GM18870 (cell line): ENCODE measurements at regions not wholly inside any gene's neighbourhood (a gene's known extent, or its start where the extent isn't known, plus 50 kb on each side); places are given as distances from the start of the nearest gene placed in this dataset.
"Not testable (repeated sequence)": the region's sequence is repeated elsewhere in the genome, so short reads cannot be mapped to it uniquely, and the experiment has no call there.

ENCODE experiments used
- ATAC-seq: cut with Tn5 transposase; IDR thresholded peaks from one replicate; pipeline ENCODE4 v1.9.1; 2021; ENCODE audit warnings: moderate library complexity; ENCODE audit not compliant: unreplicated experiment

DNA sequence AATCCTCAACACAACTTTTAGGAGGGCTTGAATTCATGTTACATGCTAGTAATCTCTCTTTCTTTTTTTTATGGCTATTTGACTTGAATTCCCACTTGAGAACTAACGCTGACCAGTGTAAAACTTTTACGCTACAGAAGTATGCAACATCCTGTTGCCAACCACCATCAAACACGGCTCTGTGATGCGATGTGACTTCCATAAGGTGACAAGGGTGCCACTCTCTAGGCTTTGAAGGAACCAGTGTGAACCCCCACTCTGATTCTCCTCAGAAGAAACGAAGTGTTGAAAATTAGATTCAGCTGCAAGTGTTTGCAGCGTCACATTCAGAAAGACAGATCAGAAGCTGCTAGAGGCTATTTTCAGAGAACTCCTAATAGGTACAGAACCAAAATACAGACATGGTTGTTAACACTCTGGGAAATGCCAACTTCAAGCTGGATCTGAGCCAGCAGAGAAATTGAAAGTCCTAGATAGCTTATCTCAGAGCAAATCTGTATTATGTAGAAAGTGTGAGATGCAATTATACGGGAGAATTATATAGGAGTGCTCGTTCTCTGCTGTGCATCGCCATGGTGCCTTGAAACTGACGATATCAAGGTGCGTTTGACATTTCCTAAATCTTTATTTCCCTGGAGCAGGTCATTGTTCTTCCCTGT, 271.2 kb downstream of the LPIN1 start:
- no peak for ATAC-seq

DNA sequence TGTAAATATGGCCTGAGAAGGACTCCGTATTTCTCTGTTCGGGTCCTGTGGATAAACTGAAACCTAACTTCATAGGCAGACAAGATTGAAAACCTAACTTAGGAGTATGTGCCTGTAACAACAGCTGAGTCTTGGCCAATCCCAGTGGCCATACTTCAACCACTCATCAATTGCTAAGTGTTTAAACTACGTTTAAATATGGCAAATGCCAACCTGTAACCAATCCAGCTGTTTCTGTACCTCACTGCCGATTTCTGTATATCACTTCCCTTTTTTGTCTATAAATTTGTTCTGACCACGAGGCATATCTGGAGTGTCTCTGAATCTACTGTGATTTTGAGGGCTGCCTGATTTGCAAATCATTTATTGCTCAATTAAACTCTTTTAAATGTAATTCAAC, 272.3 kb downstream of the LPIN1 start:
- ATAC-seq, result not testable (repeated sequence)

DNA sequence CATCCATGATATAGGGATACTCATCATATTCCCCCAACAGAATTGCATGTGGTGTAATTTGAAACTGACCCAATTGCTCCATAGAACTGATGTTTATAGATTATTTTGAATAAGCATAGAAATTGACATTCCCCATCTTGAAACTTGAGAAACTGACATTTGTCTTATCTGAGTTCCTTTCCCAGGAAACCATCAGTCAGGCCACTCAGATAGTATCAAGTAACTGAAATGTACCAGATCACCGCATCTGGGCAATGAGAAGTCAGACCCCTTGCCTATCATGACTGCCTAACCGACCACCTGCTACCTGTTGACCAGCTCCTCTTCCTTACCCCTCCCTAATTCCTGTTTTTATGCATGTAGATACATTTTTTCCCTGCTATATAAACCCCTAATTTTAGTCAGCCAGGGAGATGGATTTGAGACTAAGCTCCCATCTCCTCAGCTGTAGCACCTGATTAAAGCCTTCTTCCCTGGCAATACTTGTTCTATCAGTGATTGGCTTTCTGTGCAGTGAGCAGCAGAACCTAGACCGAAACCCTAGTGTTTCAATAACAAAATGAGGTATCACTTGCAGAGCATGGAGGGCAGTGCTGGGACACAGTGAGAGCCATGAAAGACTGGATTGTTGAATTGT, 274.5 kb downstream of the LPIN1 start:
- no peak for ATAC-seq

DNA sequence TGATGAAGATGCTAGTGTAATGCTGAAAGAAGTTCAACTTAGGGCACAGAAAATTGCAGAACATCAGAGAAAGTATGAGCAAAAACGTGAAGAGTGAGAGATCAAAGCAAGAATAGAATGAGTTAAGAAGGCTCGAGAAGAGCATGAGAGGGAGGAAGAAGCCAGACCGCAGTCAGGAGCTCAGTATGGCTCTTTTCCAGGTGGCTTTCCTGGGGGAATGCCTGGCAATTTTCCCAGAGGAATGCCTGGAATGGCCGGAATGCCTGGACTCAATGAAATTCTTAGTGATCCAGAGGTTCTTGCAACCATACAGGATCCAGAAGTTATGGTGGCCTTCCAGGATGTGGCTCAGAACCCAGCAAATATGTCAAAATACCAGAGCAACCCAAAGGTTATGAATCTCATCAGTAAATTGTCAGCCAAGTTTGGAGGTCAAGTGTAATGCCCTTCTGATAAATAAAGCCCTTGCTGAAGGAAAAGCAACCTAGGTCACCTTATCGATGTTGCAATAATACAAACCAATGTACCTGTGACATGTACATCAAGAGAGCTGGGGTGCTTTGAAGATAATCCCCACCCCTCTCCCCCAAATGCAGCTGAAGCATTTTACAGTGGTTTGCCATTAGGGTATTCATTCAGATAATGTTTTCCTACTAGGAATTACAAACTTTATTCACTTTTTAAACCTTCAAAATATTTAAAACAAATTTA, 277.9 kb downstream of the LPIN1 start:
- ATAC-seq, result not testable (repeated sequence)

DNA sequence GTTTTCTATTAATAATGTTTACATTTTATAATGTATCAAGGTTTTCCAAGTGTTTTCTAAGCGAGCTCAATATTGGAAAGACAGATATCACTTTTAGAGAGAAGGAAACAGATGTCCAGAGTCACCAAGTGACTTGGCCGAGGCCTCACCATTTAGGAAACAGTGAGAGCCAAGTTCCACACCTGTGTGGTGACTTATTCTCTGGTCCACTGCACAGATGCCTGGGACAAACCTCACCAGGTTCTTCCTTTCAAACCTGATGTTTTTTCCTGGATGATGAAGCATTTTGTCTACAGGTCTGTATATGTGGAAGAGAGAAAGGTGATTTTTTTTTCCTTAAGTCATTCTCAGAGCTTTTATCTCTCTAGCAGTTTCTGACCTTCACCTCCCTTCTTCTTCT, 280.7 kb downstream of the LPIN1 start:
- ATAC-seq, result no peak

DNA sequence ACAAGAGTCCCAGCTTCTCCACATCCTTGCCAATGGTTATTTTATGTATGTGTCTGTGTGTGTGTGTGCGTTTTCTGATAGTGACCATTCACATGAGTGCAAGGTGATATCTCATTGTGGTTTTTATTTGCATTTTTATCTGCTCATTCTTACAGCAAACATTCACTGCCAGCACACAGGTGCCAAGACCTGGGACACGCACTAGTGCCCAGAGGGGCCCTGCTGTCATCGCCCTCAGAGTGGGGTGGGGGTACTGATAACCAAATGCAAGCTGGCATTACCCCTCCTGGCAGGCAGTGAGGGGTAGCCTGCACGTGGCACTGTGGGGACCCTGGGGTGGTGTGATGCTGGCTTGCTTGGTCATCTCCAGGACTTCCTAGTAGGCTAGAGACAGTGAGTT, 285.4 kb downstream of the LPIN1 start:
- no peak for ATAC-seq

DNA sequence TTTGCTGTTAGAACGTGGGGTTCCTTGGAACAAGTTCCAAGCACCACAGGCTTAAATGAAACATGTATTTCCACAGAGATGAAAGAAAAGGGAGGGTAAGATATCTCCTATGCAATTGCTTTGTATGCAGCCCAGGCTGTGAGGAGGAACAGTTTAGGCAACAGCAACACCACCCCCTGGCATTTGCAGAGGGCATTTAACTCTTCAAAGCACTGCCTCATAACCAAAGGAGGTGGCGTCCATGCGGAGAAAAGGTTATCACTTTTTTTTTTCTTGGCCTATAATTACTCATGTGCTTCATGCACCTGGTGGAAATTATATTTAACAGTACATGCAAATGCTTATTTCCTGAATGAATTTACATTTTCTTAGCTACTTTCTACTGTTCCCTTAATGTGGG, 286.0 kb downstream of the LPIN1 start:
- ATAC-seq, result peak; percentile 73

DNA sequence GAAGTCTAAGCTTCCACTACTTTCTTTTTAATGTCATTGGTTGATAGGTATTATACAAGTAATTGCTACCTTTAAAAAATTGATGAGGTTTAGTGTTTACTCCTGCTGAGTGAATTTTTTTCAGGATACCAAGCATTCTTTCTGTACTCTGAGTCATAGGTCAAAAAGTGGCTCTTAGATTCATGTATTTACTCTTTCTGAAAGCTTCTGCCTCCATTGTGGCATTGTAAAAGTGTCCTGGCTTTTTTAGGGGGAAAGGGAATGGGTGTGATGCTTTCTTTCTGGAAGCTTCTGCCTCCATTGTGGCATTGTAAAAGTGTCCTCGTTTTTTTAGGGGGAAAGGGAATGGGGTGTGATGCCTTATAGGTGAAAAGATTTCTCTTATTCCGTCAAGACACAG, 286.5 kb downstream of the LPIN1 start:
- peak; percentile 10 for ATAC-seq

DNA sequence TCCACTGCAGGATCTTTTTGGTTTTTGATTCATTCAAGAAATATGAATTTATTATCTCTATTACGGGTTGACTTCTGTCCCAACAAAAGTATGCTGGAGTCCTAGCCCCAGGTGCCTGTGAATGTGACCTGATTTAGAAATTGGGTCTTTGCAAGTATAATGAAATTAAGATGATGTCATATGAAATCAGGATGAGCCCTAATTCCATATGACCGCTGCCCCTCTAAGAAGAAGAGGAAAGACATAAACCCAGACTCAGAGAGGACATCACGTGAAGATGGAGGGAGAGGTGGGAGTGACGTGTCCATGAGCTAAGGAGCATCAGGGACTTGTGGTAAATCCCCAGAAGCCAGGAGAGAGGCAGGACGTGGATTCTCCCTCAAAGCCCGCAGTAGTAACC, 287.1 kb downstream of the LPIN1 start:
- no peak for ATAC-seq

DNA sequence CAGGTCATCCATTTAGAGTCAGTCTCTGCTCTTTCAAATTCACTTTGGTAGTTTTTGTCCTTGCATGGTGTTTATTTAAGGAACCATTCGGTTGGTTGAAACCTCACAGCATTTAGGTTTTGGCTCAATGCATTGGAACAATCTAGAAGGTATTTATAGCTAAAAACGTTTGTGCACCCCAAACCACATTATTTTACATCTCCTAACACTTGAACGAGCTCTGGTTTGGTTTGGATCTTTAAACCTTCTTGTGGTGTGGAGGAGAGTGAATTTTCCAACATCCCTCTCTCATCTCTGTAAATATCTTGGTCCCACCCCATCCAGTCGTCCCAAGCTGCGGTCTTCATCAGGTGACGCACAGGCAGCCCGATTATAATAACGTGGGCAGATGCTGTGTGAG, 287.9 kb downstream of the LPIN1 start:
- ATAC-seq, result no peak

DNA sequence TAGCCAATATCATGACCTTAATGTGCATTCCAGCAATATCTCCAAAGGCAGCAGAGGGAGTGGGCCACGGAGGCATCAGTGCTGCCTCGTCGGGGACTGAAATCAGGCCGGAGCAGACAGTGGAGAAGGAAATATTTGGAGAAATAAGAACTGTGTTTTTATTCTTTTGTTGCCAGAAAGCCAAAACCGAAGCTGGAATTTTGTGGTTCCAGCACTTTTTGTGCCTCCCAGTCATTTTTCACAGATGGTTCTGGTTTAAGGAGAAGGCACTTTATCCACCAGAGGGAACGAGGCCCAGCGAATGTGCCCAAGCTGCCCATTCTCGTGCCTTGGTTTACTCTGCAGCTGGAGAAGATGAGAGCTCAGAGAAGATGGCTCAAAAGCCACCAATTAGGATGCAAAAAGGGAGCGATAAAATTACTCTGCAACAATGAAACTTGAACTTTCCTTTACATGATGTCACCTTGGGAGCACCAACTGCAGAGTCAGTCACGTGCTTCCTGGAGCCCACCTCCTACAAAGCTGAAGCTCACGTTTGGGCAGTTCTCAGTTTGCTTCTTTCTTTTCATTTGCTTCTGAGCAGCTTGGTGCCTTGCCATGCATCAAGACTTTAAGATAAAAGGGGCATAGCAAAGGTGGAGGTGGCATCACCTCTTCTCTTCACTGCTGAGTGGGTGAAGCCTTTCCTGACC, 288.7 kb downstream of the LPIN1 start:
- no peak for ATAC-seq

DNA sequence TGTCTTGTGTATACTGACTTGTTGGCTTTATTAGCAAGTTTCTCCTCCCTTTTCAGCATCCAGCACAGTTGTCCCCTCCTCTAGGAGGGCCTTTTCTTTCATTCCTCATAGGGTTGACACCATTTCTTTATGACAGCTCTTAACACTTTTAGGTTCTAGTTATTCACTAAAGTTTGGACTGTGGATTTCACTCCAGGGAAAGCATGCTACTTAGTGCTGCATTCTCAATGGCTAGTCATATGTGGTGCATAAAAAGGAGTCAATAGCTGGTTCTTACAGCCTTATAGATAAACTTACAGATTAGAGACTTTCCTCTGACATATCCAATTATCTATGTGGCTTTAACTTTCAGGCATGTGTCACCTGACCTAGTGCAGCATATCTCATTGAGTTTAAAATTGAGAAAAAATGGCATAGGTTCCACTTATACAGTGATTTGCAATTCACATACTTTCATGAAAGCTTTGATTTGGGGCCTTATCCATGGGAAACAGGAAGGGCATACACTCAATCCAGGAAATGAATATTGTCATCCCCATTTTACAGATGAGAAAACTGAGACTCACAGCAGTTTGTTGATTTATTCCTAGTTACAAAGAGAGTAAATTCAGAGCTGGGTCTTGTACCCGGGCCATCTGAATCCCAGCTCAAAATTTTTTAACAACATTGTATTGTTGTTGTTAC, 289.7 kb downstream of the LPIN1 start:
- no peak for ATAC-seq

DNA sequence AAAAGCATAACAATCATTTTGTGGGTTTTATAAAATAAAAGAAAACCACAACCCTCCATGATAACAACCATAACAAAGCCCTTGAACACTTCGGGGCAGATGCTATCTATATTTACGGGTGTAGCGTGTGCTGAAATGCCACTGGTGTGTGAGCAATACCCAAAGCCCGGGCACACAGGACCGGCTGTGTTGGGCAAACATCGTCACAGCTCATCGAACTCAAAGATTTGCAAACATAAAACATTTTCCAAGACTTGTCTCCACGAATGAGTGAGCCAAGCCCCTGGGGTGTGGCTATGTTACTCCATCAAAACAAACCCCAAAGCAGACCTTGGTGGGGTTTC, 290.2 kb downstream of the LPIN1 start:
- ATAC-seq, result no peak

DNA sequence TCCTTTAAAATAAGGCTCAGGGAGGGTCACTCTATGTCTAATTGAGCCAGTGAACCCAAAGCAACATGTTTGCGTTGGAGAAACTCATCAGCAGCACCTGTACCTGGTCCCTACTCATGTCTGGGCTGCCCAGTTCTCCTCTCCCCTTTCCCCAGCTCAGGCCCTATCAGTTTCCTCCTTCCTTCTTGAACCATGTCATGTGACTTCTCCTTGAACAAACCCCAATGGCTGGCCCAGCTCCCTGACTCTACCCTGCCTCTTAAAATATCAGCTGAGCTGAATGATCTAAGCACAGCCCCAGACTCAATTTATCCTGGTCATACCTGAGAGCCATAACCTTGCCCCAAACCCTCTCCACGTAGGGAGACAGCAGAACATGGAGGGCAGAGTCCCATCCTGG, 290.9 kb downstream of the LPIN1 start:
- no peak for ATAC-seq

DNA sequence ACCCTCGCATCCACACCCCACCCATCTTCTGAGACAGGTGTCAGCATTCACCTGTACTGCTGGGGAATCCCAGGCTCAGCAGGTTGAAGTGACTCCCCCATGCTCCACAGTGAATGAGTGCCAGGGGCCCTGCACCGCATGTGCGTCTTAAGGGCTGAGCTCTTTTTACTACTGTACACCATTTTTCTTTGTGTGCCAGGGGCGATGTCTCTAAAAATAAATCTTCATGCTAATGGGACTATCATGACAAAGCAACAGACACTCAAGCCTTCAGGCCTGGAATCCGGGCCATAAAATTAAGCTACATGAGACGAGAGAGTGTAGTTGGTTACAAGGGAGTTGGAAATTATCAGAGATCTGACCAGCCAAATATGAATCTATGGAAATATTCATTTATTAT, 294.8 kb downstream of the LPIN1 start:
- ATAC-seq, result no peak

DNA sequence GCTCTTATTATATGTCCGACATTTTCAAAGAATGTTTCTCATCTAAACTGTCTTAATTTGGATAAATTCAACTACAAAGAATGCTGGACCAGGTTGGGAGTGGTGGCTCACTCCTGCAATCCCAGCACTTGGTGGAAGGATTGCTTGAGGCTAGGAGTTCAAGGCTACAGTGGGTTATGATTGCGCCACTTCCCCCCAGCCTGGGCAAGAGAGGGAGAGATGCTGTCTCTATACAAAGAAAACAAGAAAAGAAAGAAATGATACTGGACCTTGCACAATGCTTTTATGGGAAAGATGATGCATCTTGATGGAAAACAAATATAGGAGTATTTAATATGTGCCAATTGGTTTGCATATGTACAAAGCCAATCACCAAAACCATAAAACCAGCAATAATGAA, 296.7 kb downstream of the LPIN1 start:
- no peak for ATAC-seq

DNA sequence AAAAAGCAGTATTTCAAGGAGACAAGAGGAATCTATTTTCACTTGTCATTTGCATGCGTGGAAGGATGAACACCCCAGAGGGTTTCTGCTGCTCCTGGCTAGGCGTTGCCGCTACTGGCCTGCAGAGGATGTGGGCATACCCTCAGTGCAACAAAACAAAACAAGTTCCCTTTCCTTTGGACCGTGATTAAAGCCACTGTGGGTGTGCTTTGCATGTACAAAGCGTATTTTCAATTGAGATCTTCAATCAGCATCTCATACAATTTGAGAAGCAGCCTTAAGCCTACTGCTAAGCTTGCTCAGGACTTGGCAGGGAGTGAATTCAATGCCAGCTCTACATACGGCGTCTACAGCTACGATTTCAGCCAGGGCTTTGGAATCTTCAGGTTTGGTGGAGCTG, 298.4 kb downstream of the LPIN1 start:
- peak; percentile 33 for ATAC-seq

DNA sequence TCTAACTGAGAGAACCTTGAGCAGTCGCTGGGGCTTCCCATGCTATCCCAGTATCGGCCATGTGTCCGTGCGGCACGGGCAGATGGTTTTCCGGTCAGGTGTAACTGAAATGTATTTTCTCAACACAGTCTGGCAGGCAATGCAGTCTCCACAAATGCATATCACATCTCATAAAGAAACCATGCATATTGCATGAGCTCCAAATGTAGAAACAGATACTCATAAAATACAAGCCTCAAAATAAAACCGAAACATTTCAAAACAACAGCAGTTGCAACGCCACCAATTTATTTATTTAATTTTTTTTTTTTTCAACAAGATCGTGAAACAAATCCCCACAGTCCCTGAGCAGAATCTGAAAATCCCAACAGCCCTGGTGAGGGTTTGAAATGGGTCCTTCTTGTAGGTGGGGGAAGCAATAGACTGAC, 299.4 kb downstream of the LPIN1 start:
- peak; percentile 59 for ATAC-seq

DNA sequence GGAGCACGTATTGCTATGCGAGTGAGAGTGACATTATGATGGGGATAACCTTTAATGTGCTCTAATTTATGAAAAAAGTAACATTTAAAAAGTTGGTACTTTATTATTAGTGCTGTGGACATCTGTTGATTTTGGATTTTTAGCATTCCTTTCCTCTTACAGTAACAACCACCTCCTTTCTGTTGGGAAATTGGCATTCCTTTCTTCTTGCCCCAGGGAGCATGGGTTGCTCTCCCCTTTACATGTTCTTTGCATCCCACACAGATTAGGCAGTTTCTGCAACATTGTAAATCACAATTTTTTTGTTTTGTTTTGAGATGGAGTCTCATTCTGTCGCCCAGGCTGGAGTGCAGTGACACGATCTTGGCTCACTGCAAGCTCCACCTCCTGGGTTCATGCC, 300.2 kb downstream of the LPIN1 start:
- no peak for ATAC-seq

DNA sequence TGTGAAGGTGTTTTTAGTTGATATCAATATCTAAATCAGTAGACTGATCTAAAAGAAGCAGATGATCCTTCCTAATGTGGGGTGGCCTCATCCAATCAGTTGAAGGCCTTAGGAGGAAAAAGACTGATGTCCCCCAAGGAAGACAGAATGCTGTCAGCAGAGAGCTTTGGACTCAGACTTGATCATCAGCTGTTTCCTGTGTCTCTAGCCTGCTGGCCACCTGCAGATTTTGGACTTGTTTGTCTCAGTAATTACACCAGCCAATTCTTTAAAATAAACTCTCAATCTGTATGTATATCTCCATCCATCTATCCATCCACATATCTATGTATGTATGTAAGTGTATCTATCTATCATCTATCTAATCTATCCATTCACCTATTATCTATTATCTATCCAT, 301.3 kb downstream of the LPIN1 start:
- no peak for ATAC-seq

DNA sequence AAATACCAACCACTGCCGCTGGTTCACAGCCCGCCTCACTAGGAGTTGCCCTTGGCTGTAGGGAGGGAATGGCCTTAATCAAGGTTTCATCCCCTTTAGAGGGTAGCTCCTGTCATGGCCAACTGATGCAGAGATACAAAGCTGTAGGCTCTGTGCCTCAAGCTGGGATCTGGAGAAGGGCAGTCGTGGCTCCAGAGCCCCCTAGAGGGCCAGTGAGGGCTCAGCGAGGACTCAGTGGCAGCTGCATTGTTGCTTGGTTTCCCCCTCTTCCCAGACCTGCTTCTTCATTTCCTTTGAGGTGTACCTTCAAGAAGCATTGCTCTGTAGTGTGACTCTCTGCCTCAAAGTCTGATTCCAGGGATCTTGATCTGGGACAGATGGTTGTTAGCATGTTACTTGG, 302.1 kb downstream of the LPIN1 start:
- no peak for ATAC-seq
